ENCODE measurements at regions not wholly inside any gene's neighbourhood (a gene's known extent, or its start where the extent isn't known, plus 50 kb on each side); places are given as distances from the start of the nearest gene placed in this dataset.

DNA sequence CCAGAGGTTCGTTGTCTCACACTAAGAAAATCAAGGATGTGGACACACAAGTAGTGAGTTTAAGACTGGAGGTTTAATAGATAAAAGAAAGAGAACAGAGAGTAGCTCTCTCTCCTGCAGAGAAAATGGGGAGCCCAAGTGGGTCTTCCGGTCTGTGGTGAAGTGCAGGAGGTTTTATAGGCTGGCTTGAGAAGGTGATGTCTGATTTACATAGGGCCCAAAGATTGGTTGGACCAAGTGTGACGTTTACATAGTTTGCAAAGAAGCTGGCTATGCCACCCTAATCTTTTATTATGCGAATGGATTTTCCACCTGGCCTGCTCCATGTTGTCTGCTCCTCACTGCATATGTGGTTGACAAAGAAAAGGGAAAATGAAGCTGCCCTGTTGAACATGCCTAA is 430.4 kb upstream of the TRIB2 start:
- TF ChIP-seq, protein P1, sequence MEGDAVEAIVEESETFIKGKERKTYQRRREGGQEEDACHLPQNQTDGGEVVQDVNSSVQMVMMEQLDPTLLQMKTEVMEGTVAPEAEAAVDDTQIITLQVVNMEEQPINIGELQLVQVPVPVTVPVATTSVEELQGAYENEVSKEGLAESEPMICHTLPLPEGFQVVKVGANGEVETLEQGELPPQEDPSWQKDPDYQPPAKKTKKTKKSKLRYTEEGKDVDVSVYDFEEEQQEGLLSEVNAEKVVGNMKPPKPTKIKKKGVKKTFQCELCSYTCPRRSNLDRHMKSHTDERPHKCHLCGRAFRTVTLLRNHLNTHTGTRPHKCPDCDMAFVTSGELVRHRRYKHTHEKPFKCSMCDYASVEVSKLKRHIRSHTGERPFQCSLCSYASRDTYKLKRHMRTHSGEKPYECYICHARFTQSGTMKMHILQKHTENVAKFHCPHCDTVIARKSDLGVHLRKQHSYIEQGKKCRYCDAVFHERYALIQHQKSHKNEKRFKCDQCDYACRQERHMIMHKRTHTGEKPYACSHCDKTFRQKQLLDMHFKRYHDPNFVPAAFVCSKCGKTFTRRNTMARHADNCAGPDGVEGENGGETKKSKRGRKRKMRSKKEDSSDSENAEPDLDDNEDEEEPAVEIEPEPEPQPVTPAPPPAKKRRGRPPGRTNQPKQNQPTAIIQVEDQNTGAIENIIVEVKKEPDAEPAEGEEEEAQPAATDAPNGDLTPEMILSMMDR (IDR thresholded peaks at IDR 0.05), result no peak
- TF ChIP-seq POLR2A (IDR thresholded peaks at IDR 0.05), result no peak

All from right lobe of liver (tissue), 4 donors.